GM12891 (cell line): ENCODE measurements at regions not wholly inside any gene's neighbourhood (a gene's known extent, or its start where the extent isn't known, plus 50 kb on each side); places are given as distances from the start of the nearest gene placed in this dataset.

Source experiments
- PAX5 ChIP-seq: IDR thresholded peaks from 2 replicates; pipeline ENCODE4 v1.6.1; 2011; ENCODE audit warnings: low read length, moderate library complexity, mild to moderate bottlenecking; ENCODE audit not compliant: insufficient read depth, severe bottlenecking
- POLR2A ChIP-seq: IDR thresholded peaks from 2 replicates; pipeline ENCODE4 v1.6.1; 2011; ENCODE audit warnings: low read depth, low read length, control low read depth
- POLR2AphosphoS5 ChIP-seq: IDR thresholded peaks from 2 replicates; pipeline ENCODE4 v1.6.1; 2011; ENCODE audit warnings: low read depth, low read length, control low read depth
- POU2F2 ChIP-seq: IDR thresholded peaks from 2 replicates; pipeline ENCODE4 v1.6.1; 2011; ENCODE audit warnings: low read depth, mild to moderate bottlenecking, control low read depth, low read length, moderate library complexity
- SPI1 ChIP-seq: IDR thresholded peaks from 2 replicates; pipeline ENCODE4 v1.6.1; 2011; ENCODE audit warnings: low read depth, low read length, control low read depth
- TAF1 ChIP-seq: IDR thresholded peaks from 2 replicates; pipeline ENCODE4 v1.6.1; 2011; ENCODE audit warnings: low read depth, low read length, control low read depth

DNA sequence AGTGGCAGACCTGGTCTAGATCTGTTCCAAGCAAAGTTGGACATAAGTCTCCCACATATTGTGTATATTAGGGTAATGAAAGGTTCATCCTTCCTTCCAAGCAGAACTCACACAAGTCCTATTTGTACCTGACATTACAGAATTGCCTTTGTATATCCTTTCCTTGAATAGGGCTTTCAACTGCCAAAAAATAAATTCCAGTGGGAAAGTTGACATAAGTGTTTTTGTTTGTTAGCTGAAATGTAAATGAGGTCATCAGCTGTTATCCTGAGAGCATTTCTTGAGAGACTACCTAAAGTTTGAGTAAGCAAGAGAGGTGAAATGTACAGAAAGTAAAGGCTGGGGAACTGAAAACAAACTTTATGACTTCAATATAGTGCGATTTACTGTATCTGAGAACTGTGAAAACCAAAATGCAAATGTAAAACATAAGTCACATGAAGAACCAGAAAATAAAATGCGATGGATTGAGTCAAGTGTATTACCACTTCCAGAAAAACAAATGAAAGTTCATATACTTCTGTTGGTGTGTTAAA is 527.3 kb upstream of the SEMA3D start:
- TF ChIP-seq POLR2A (no peak), POLR2AphosphoS5 (no peak), TAF1 (no peak), PAX5 (no peak), POU2F2 (no peak), SPI1 (peak; percentile 83)
